ENCODE measurements at regions not wholly inside any gene's neighbourhood (a gene's known extent, or its start where the extent isn't known, plus 50 kb on each side); places are given as distances from the start of the nearest gene placed in this dataset.

DNA sequence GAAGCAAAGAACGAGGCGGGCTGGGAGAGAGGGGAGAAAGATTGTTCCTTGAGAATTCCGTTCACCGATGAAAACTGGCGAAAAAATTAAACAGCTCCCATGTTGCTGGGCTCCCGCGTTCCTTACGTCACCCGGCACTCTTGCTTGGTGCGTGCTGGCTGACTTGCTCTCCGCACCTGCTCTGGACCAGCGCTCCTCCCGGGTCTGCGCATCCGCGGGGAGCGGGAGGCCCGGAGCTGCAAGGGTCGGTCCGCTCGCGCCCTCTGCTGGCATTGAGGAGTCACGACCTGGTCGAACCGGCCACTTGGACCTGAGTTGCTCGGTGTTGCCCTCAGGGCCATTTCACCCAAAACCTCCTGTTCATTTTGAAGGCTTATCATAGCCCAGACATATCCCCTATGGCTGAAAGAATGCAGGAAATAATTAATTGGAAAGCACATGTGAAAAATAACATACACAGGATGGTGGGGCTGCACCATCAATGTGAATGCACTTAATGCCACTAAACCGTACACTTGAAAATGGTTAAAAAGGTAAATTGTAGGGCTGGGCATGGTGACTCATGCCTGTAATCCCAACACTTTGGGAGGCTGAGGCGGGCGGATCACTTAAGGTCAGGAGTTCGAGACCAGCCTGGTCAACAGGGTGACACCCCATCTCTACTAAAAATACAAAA lies 98.9 kb upstream of the BACE2 start:
- Histone ChIP-seq H4K8ac (ENCODE audit: low read length) (no peak overlapping the region), H3K4me1 (ENCODE audit: control insufficient read depth, insufficient read depth, low read depth, low read length) (peaks cover 2% of the 10 kb centered on the region), H3K4ac (ENCODE audit: low read depth in 1 of 2, low read length in 2 of 2) (no peak overlapping the region), H3K27ac (ENCODE audit: low read length, poor library complexity, severe bottlenecking) (no peak overlapping the region), H3K23ac (ENCODE audit: low read length in 2 of 2) (no peak overlapping the region), H3K79me1 (replicated peaks; ENCODE audit: low read length, poor library complexity, severe bottlenecking) (no peaks in the 10 kb centered on the region), H2BK5ac (ENCODE audit: low read depth, low read length, poor library complexity, severe bottlenecking) (no peak overlapping the region), H2BK120ac (ENCODE audit: low read depth, low read length) (no peak overlapping the region), H3K27me3 (ENCODE audit: control insufficient read depth in 1 of 2, insufficient read depth in 1 of 2, low read length in 2 of 2) (peaks cover 0 to 40% of the 10 kb centered on the region in 2 experiments), H3K4me2 (ENCODE audit: low read length, poor library complexity, severe bottlenecking) (no peak overlapping the region), H2BK15ac (ENCODE audit: low read depth, poor library complexity, severe bottlenecking) (no peak overlapping the region), H2AK5ac (ENCODE audit: low read length, severe bottlenecking) (no peak overlapping the region), H3K14ac (ENCODE audit: low read length in 2 of 2) (no peak overlapping the region), H3K9me3 (ENCODE audit: control insufficient read depth, low read length) (no peaks in the 10 kb centered on the region), H3K18ac (ENCODE audit: low read depth in 1 of 2, low read length in 2 of 2) (no peak overlapping the region), H2AFZ (ENCODE audit: low read depth, low read length) (no peak overlapping the region), H3K36me3 (ENCODE audit: control insufficient read depth in 1 of 2, insufficient read depth in 2 of 2, low read depth in 1 of 2, low read length in 2 of 2) (no peaks in the 10 kb centered on the region), H3K9ac (ENCODE audit: low read length) (no peak overlapping the region), H2BK12ac (ENCODE audit: low read length in 2 of 2) (no peak overlapping the region), H3K4me3 (ENCODE audit: insufficient read depth in 1 of 2, low read depth in 1 of 2, low read length in 2 of 2) (peak overlapping the region in 1 of 2 experiments; percentile 44), H4K91ac (ENCODE audit: low read length) (no peak overlapping the region)
- 23% methylated on average over 27 of the region's 30 CpGs for WGBS
- no peak for DNase-seq

DNA sequence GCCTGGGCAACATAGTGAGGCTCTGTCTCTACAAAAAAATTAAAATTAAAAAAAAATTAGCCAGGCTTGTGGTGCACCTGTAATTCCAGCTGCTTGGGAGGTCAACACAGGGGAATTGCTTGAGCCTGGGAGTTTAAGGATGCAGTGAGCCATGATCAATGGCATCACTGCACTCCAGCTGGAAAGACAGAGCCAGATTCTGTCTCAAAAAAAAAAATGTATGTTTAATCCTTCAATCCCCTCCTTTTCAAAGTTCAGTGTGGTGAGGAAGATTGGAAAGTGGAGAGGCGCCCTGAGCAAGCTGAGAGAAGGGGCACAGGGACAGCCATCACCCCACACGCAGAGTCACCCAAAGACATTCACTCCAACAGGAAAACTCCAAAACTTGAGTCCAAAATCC lies 97.7 kb upstream of the BACE2 start:
- no peak overlapping the region for H2AK5ac ChIP-seq (ENCODE audit: low read length, severe bottlenecking)
- H3K18ac ChIP-seq (ENCODE audit: low read depth in 1 of 2, low read length in 2 of 2) = no peak overlapping the region
- no peak overlapping the region for H4K91ac ChIP-seq (ENCODE audit: low read length)
- no peak overlapping the region for H3K4ac ChIP-seq (ENCODE audit: low read depth in 1 of 2, low read length in 2 of 2)
- H3K14ac ChIP-seq (ENCODE audit: low read length in 2 of 2) = no peak overlapping the region
- no peak overlapping the region for H3K4me3 ChIP-seq (ENCODE audit: insufficient read depth in 1 of 2, low read depth in 1 of 2, low read length in 2 of 2)
- H3K9me3 ChIP-seq (ENCODE audit: control insufficient read depth, low read length) = no peaks in the 10 kb centered on the region
- H3K27ac ChIP-seq (ENCODE audit: low read length, poor library complexity, severe bottlenecking) = no peak overlapping the region
- no peak overlapping the region for H2AFZ ChIP-seq (ENCODE audit: low read depth, low read length)
- H3K36me3 ChIP-seq (ENCODE audit: control insufficient read depth in 1 of 2, insufficient read depth in 2 of 2, low read depth in 1 of 2, low read length in 2 of 2) = no peaks in the 10 kb centered on the region
- H3K27me3 ChIP-seq (ENCODE audit: control insufficient read depth in 1 of 2, insufficient read depth in 1 of 2, low read length in 2 of 2) = peaks cover 0 to 40% of the 10 kb centered on the region in 2 experiments
- H3K79me1 ChIP-seq (replicated peaks; ENCODE audit: low read length, poor library complexity, severe bottlenecking) = no peaks in the 10 kb centered on the region
- H3K9ac ChIP-seq (ENCODE audit: low read length) = no peak overlapping the region
- no peak for DNase-seq
- no peak overlapping the region for H3K4me2 ChIP-seq (ENCODE audit: low read length, poor library complexity, severe bottlenecking)
- WGBS = 44% methylated on average over 2 of the region's 2 CpGs
- H2BK12ac ChIP-seq (ENCODE audit: low read length in 2 of 2) = no peak overlapping the region
- H2BK5ac ChIP-seq (ENCODE audit: low read depth, low read length, poor library complexity, severe bottlenecking) = no peak overlapping the region
- no peak overlapping the region for H2BK15ac ChIP-seq (ENCODE audit: low read depth, poor library complexity, severe bottlenecking)
- H3K4me1 ChIP-seq (ENCODE audit: control insufficient read depth, insufficient read depth, low read depth, low read length) = peaks cover 2% of the 10 kb centered on the region
- H2BK120ac ChIP-seq (ENCODE audit: low read depth, low read length) = no peak overlapping the region
- no peak overlapping the region for H3K23ac ChIP-seq (ENCODE audit: low read length in 2 of 2)
- H4K8ac ChIP-seq (ENCODE audit: low read length) = no peak overlapping the region

DNA sequence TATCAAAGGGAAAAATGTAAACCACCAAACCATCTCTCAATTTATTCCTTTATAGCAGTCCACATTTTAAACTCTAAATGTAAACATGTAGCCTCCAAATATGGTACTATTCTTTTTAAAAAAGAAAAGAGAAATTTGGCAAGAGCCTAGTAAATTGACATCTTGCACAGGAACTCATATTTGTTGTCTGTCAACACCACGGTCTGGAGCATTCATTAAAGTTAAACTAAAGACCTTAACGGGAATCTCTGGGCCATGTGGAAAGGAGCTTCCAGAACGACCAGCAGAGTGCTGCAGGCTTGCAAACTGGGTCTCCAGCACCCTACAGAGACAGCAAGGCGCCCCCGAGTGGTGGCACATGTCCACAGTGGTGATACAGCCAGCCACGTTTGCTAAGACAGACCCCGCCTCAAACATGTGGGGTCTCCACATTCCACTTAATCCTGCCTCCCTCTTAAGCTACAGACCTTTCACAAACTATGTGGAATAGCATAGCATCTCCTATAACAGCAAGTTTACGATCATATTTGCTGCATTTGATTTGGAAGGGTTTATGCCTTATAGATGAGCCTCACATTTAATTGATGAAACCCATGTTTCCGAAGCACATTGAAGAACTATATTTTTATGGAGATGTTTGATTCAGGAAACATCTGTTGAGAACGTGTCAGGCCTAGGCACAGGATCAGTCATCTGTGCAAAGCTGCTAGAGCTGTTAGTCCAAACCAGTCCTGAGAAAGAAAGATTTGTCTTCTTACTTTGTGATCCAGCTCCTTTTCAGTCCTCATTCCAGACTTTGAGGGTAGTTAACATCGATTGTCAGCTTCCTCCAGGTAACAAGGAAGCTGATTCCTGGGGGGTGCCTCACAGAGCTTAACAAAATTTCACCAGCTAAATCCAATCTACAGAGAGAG lies 96.4 kb upstream of the BACE2 start:
- Histone ChIP-seq H2BK12ac (ENCODE audit: low read length in 2 of 2) (no peak overlapping the region), H3K4me3 (ENCODE audit: insufficient read depth in 1 of 2, low read depth in 1 of 2, low read length in 2 of 2) (no peak overlapping the region), H3K18ac (ENCODE audit: low read depth in 1 of 2, low read length in 2 of 2) (no peak overlapping the region), H3K14ac (ENCODE audit: low read length in 2 of 2) (no peak overlapping the region), H3K4me2 (ENCODE audit: low read length, poor library complexity, severe bottlenecking) (no peak overlapping the region), H2AK5ac (ENCODE audit: low read length, severe bottlenecking) (no peak overlapping the region), H3K27ac (ENCODE audit: low read length, poor library complexity, severe bottlenecking) (no peak overlapping the region), H2BK15ac (ENCODE audit: low read depth, poor library complexity, severe bottlenecking) (no peak overlapping the region), H3K36me3 (ENCODE audit: control insufficient read depth in 1 of 2, insufficient read depth in 2 of 2, low read depth in 1 of 2, low read length in 2 of 2) (no peaks in the 10 kb centered on the region), H3K23ac (ENCODE audit: low read length in 2 of 2) (no peak overlapping the region), H4K91ac (ENCODE audit: low read length) (no peak overlapping the region), H4K8ac (ENCODE audit: low read length) (no peak overlapping the region), H3K9me3 (ENCODE audit: control insufficient read depth, low read length) (no peaks in the 10 kb centered on the region), H2BK120ac (ENCODE audit: low read depth, low read length) (no peak overlapping the region), H3K4me1 (ENCODE audit: control insufficient read depth, insufficient read depth, low read depth, low read length) (peaks cover 2% of the 10 kb centered on the region), H3K4ac (ENCODE audit: low read depth in 1 of 2, low read length in 2 of 2) (no peak overlapping the region), H3K9ac (ENCODE audit: low read length) (no peak overlapping the region), H3K79me1 (replicated peaks; ENCODE audit: low read length, poor library complexity, severe bottlenecking) (no peaks in the 10 kb centered on the region), H2AFZ (ENCODE audit: low read depth, low read length) (no peak overlapping the region), H2BK5ac (ENCODE audit: low read depth, low read length, poor library complexity, severe bottlenecking) (no peak overlapping the region), H3K27me3 (ENCODE audit: control insufficient read depth in 1 of 2, insufficient read depth in 1 of 2, low read length in 2 of 2) (peaks cover 0 to 40% of the 10 kb centered on the region in 2 experiments)
- no peak for DNase-seq
- 39% methylated on average over 11 of the region's 11 CpGs for WGBS

DNA sequence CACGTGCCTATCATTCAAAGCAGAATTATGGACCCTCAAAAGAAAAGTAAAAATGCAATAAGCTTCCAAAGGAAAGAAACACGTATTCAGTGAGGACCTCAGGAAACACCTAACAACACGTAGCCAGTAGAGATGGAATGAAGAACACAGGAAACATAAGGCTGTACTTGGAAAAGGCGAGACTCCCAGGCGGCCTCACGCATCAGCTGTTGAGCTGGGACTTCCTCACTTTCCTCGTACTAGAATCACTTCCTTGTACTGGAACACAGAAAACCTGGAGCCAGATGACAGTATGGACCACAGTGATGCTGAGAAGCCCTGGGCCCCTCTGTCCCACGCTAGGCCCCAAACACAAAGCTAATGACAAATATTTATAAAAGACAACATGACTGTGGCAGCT lies 94.4 kb upstream of the BACE2 start:
- Histone ChIP-seq H3K4me3 (ENCODE audit: insufficient read depth in 1 of 2, low read depth in 1 of 2, low read length in 2 of 2) (no peak overlapping the region), H2AK5ac (ENCODE audit: low read length, severe bottlenecking) (no peak overlapping the region), H3K36me3 (ENCODE audit: control insufficient read depth in 1 of 2, insufficient read depth in 2 of 2, low read depth in 1 of 2, low read length in 2 of 2) (no peaks in the 10 kb centered on the region), H3K18ac (ENCODE audit: low read depth in 1 of 2, low read length in 2 of 2) (no peak overlapping the region), H3K4me1 (ENCODE audit: control insufficient read depth, insufficient read depth, low read depth, low read length) (peaks cover 2% of the 10 kb centered on the region), H2BK12ac (ENCODE audit: low read length in 2 of 2) (no peak overlapping the region), H2AFZ (ENCODE audit: low read depth, low read length) (no peak overlapping the region), H3K27me3 (ENCODE audit: control insufficient read depth in 1 of 2, insufficient read depth in 1 of 2, low read length in 2 of 2) (peaks cover 0 to 28% of the 10 kb centered on the region in 2 experiments), H3K14ac (ENCODE audit: low read length in 2 of 2) (no peak overlapping the region), H2BK120ac (ENCODE audit: low read depth, low read length) (no peak overlapping the region), H4K91ac (ENCODE audit: low read length) (no peak overlapping the region), H3K27ac (ENCODE audit: low read length, poor library complexity, severe bottlenecking) (no peak overlapping the region), H3K4me2 (ENCODE audit: low read length, poor library complexity, severe bottlenecking) (no peak overlapping the region), H2BK5ac (ENCODE audit: low read depth, low read length, poor library complexity, severe bottlenecking) (no peak overlapping the region), H3K23ac (ENCODE audit: low read length in 2 of 2) (no peak overlapping the region), H3K4ac (ENCODE audit: low read depth in 1 of 2, low read length in 2 of 2) (no peak overlapping the region), H3K9me3 (ENCODE audit: control insufficient read depth, low read length) (no peaks in the 10 kb centered on the region), H4K8ac (ENCODE audit: low read length) (no peak overlapping the region), H3K9ac (ENCODE audit: low read length) (no peak overlapping the region), H3K79me1 (replicated peaks; ENCODE audit: low read length, poor library complexity, severe bottlenecking) (no peaks in the 10 kb centered on the region), H2BK15ac (ENCODE audit: low read depth, poor library complexity, severe bottlenecking) (no peak overlapping the region)
- 79% methylated on average over 8 of the region's 8 CpGs for WGBS
- no peak for DNase-seq

All from mesenchymal stem cell (in vitro differentiated cells and primary cell).